Fibroblast of pulmonary artery (primary cell): ENCODE measurements at regions not wholly inside any gene's neighbourhood (a gene's known extent, or its start where the extent isn't known, plus 50 kb on each side); places are given as distances from the start of the nearest gene placed in this dataset.

Experiments
- DNase-seq: peaks from one replicate; pipeline ENCODE4 v3.0.0-alpha.2; 2010; ENCODE audit warnings: low read depth
- H3K4me3 ChIP-seq: replicated peaks from 2 replicates; pipeline ENCODE4 v1.5.1; 2011; ENCODE audit warnings: low read depth, mild to moderate bottlenecking, control low read depth, low read length, moderate library complexity
- CTCF ChIP-seq: IDR thresholded peaks from 2 replicates; pipeline ENCODE4 v1.5.1; 2011; ENCODE audit warnings: mild to moderate bottlenecking, control low read depth, low read length, inconsistent platforms; ENCODE audit errors: missing control alignments

- no peak for TF ChIP-seq CTCF
- no peak overlapping the region for H3K4me3 ChIP-seq
- DNase-seq, result no peak
Measured at GRCh38 chr20:56945057-56945456, 316.0 kb downstream of the TFAP2C start.

- no peak for TF ChIP-seq CTCF
- H3K4me3 ChIP-seq, result no peak overlapping the region
- DNase-seq, result no peak
Measured at GRCh38 chr20:56945901-56946300, 316.8 kb downstream of the TFAP2C start.

- no peak overlapping the region for H3K4me3 ChIP-seq
- no peak for TF ChIP-seq CTCF
- DNase-seq, result no peak
Measured at GRCh38 chr20:56949318-56949717, 317.1 kb downstream of the BMP7 start.

- TF ChIP-seq CTCF, result no peak
- H3K4me3 ChIP-seq, result no peak overlapping the region
- no peak for DNase-seq
Measured at GRCh38 chr20:56952258-56953047, 314.0 kb downstream of the BMP7 start.

GRCh38 chr20:56953048-56953586, 313.3 kb downstream of the BMP7 start:
- H3K4me3 ChIP-seq, result no peak overlapping the region
- no peak for DNase-seq
- TF ChIP-seq CTCF, result no peak

GRCh38 chr20:56954797-56955196, 311.6 kb downstream of the BMP7 start:
- no peak for TF ChIP-seq CTCF
- DNase-seq, result no peak
- no peak overlapping the region for H3K4me3 ChIP-seq

GRCh38 chr20:56955680-56956079, 310.8 kb downstream of the BMP7 start:
- DNase-seq, result no peak
- no peak overlapping the region for H3K4me3 ChIP-seq
- no peak for TF ChIP-seq CTCF
